22Rv1 (cell line): ENCODE measurements at regions not wholly inside any gene's neighbourhood (a gene's known extent, or its start where the extent isn't known, plus 50 kb on each side); places are given as distances from the start of the nearest gene placed in this dataset.

Experiments
- ZFX ChIP-seq: fragments of 450-650 bp; IDR thresholded peaks from 2 replicates; pipeline ENCODE4 v1.6.1; 2017; ENCODE audit warnings: antibody characterized with exemption, borderline replicate concordance
- TF ChIP-seq, protein P1 (sequence below): fragments of 450-650 bp; IDR thresholded peaks from 2 replicates; pipeline ENCODE4 v1.5.1; 2017; ENCODE audit warnings: mild to moderate bottlenecking

DNA sequence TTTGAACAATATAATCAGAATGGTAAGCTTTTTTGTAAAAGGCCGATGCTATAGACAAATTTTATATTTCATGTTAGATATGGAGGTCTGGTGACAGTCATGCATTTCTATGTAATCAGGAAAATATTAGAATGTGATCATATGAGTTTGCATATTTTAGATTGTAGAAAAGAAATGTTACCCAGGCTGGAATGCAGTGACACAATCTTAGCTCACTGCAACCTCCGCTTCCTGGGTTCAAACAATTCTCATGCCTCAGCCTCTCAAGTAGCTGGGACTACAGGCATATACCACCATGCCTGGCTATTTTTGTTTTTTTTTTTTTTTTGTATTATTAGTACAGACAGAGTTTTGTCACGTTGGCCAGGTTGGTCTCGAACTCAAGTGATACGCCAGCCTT lies 152.0 kb downstream of the LMLN start:
- TF ChIP-seq, protein P1, sequence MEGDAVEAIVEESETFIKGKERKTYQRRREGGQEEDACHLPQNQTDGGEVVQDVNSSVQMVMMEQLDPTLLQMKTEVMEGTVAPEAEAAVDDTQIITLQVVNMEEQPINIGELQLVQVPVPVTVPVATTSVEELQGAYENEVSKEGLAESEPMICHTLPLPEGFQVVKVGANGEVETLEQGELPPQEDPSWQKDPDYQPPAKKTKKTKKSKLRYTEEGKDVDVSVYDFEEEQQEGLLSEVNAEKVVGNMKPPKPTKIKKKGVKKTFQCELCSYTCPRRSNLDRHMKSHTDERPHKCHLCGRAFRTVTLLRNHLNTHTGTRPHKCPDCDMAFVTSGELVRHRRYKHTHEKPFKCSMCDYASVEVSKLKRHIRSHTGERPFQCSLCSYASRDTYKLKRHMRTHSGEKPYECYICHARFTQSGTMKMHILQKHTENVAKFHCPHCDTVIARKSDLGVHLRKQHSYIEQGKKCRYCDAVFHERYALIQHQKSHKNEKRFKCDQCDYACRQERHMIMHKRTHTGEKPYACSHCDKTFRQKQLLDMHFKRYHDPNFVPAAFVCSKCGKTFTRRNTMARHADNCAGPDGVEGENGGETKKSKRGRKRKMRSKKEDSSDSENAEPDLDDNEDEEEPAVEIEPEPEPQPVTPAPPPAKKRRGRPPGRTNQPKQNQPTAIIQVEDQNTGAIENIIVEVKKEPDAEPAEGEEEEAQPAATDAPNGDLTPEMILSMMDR = no peak
- TF ChIP-seq ZFX = no peak
